ENCODE measurements at regions not wholly inside any gene's neighbourhood (a gene's known extent, or its start where the extent isn't known, plus 50 kb on each side); places are given as distances from the start of the nearest gene placed in this dataset.
"Not testable (repeated sequence)": the region's sequence is repeated elsewhere in the genome, so short reads cannot be mapped to it uniquely, and the experiment has no call there.

- H3K27ac ChIP-seq: no peak overlapping the region
- TF ChIP-seq ZFX (IDR thresholded peaks at IDR 0.05; ENCODE audit: borderline replicate concordance) (no peak), CTCF (IDR thresholded peaks at IDR 0.05) (no peak)
Measured at GRCh38 chr4:101651778-101652177, 138.8 kb upstream of the BANK1 start.

- no peak for TF ChIP-seq ZFX (IDR thresholded peaks at IDR 0.05; ENCODE audit: borderline replicate concordance)
- H3K27ac ChIP-seq: no peak overlapping the region
Measured at GRCh38 chr4:101649790-101650515, 140.6 kb upstream of the BANK1 start.

GRCh38 chr4:101647710-101648034 lies 142.9 kb upstream of the BANK1 start:
- TF ChIP-seq CTCF (IDR thresholded peaks at IDR 0.05): no peak
- no peak for TF ChIP-seq ZFX (IDR thresholded peaks at IDR 0.05; ENCODE audit: borderline replicate concordance)
- H3K27ac ChIP-seq: no peak overlapping the region

GRCh38 chr4:101644516-101644915 lies 146.0 kb upstream of the BANK1 start:
- H3K27ac ChIP-seq: no peak overlapping the region
- no peak for TF ChIP-seq CTCF (IDR thresholded peaks at IDR 0.05)
- TF ChIP-seq ZFX (IDR thresholded peaks at IDR 0.05; ENCODE audit: borderline replicate concordance): no peak

- H3K27ac ChIP-seq: no peak overlapping the region
- TF ChIP-seq ZFX (IDR thresholded peaks at IDR 0.05; ENCODE audit: borderline replicate concordance) (no peak), CTCF (IDR thresholded peaks at IDR 0.05) (no peak)
Measured at GRCh38 chr4:101643186-101643837, 147.2 kb upstream of the BANK1 start.

- not testable (repeated sequence) for H3K27ac ChIP-seq
Measured at GRCh38 chr4:101632766-101633165, 157.8 kb upstream of the BANK1 start.

- TF ChIP-seq CTCF (IDR thresholded peaks at IDR 0.05) (no peak), ZFX (IDR thresholded peaks at IDR 0.05; ENCODE audit: borderline replicate concordance) (no peak)
- H3K27ac ChIP-seq: no peak overlapping the region
Measured at GRCh38 chr4:101630319-101630986, 160.1 kb upstream of the BANK1 start.

GRCh38 chr4:101621120-101621519 lies 169.4 kb upstream of the BANK1 start:
- H3K27ac ChIP-seq: no peak overlapping the region
- TF ChIP-seq CTCF (IDR thresholded peaks at IDR 0.05): no peak
